ENCODE measurements at regions not wholly inside any gene's neighbourhood (a gene's known extent, or its start where the extent isn't known, plus 50 kb on each side); places are given as distances from the start of the nearest gene placed in this dataset.

DNA sequence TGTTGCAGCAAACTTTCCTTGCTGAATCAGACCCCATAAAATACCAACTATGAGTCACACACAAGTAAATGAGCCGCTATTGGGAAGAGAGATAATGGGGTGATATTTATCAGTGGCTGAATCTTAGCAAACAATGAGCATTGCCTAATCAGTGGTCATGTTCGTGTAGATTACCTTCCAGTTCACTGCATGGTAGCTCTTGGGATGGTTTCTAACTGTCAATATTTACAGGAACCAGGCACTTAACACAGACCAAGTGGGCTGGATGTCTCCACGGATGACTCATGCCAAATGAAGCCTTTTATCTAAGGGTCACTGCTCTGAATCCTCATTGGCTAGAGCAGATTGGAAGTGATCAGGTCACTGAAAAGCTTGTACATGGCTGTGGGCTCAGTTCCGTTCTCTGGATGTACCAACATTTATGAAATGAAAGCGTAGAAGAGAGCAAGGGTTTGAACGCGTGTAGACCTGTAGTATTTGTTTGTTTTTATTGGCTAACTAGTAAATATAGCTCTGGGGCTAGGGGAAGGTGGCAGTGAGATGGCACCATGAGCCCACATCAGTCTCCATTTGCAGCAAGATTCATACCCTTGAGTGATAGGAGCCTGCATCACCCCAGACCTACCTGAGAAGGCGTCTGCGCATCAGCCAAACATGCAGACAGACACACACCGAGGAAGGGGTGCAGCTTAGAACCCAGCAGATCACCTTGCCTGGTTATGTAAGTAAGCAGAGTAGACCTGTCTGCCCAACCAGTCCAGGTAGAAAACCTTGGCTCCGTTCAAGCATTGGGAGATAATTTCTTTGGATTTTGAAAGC is 153.3 kb downstream of the TOMM20 start:
- no peaks in the 10 kb centered on the region for H3K27me3 Mint-ChIP-seq (ENCODE audit: low read depth)
- peaks cover 91% of the 10 kb centered on the region for H3K4me1 Mint-ChIP-seq
- H3K9me3 Mint-ChIP-seq: no peaks in the 10 kb centered on the region
- H3K27ac Mint-ChIP-seq: peak overlapping the region; percentile 10 to 93 (median 55)
- no peaks in the 10 kb centered on the region for H3K36me3 Mint-ChIP-seq (ENCODE audit: low read depth)
- TF ChIP-seq, protein P1, sequence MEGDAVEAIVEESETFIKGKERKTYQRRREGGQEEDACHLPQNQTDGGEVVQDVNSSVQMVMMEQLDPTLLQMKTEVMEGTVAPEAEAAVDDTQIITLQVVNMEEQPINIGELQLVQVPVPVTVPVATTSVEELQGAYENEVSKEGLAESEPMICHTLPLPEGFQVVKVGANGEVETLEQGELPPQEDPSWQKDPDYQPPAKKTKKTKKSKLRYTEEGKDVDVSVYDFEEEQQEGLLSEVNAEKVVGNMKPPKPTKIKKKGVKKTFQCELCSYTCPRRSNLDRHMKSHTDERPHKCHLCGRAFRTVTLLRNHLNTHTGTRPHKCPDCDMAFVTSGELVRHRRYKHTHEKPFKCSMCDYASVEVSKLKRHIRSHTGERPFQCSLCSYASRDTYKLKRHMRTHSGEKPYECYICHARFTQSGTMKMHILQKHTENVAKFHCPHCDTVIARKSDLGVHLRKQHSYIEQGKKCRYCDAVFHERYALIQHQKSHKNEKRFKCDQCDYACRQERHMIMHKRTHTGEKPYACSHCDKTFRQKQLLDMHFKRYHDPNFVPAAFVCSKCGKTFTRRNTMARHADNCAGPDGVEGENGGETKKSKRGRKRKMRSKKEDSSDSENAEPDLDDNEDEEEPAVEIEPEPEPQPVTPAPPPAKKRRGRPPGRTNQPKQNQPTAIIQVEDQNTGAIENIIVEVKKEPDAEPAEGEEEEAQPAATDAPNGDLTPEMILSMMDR (IDR thresholded peaks at IDR 0.05; ENCODE audit: unreplicated experiment in 3 of 3): no peak
- no peak overlapping the region for H3K4me3 Mint-ChIP-seq

DNA sequence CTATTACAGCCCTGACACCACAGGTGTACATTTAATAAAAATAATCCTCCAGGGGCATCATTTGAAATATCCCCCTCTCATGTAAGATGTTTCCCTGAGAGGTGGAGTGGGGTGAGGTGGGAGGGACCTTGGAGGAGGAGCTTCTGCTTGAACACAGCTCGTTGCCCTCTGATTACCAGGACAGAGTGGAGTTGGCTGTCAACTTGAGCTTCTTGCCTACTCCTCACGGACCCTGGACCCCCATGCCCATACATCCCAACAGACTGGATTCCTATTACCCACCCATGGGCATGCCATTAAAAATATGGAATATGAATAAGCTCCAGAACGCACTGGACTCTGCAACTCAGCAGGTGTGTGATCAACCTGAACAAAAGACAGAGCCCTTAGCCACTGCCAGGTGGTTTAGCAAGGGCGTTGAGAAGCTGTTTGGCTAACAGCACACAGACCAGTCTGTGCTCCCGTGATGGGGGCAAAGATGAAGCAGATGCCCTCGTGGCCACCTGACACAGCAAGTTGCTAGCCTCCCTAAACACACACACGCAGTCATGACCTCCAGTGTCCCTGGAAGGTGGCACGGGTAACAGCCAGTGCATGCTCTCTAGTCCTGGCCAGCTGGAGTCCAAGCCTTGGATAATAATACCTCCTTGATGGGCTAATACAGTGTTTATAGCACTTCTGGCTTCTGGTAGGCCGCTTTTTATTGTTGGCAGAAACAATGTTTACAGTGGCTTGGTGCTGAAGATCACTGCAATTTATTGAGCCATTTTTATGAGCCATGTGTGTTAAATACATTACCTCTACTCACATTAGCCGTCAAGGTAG is 155.0 kb downstream of the TOMM20 start:
- Mint-ChIP-seq H3K36me3 (ENCODE audit: low read depth) (no peaks in the 10 kb centered on the region), H3K4me3 (no peak overlapping the region), H3K27me3 (ENCODE audit: low read depth) (no peaks in the 10 kb centered on the region), H3K27ac (peak overlapping the region; percentile 84 to 99 (median 93)), H3K9me3 (no peaks in the 10 kb centered on the region), H3K4me1 (peaks cover 90% of the 10 kb centered on the region)
- TF ChIP-seq, protein P1 (IDR thresholded peaks at IDR 0.05; ENCODE audit: unreplicated experiment in 3 of 3): no peak

DNA sequence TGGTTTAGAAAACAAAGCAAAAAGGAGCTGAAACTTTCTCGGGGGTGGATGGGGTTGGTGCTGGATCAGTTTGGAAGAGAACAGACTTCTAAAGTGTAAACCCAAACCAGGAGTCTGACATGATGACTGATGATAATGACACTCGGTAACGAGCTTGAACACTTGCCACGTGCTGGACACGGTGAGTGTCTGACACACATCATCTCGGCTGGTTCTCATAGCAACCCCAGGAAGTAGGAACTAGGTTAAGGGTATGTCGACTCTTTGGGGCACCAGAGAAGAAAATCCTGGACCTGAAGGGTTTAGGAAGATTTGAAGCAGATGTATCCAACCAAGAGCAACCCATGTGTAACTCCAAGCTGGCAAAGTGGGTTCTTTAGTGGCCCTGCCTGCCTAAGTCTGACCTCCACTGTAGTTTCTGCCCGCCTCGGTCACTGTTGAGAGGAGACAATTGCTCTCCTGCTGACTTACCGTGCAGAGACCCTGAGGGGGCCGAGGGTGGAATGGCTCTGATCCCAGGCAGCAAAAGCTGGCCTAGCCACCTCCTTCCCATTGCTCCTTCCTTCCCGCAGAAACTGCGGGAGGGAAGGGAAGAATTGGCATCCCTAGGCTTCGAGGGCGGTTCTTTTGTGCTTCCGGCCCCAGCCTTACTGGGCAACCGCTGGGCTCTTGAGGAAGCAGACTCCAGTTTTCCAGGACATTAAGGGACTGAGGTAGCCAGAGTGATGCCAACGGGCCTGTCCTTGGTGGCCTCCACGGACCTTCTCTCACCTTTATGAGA is 156.0 kb downstream of the TOMM20 start:
- Mint-ChIP-seq H3K36me3 (ENCODE audit: low read depth) (no peaks in the 10 kb centered on the region), H3K27ac (peak overlapping the region; percentile 98 to 99 (median 99))

DNA sequence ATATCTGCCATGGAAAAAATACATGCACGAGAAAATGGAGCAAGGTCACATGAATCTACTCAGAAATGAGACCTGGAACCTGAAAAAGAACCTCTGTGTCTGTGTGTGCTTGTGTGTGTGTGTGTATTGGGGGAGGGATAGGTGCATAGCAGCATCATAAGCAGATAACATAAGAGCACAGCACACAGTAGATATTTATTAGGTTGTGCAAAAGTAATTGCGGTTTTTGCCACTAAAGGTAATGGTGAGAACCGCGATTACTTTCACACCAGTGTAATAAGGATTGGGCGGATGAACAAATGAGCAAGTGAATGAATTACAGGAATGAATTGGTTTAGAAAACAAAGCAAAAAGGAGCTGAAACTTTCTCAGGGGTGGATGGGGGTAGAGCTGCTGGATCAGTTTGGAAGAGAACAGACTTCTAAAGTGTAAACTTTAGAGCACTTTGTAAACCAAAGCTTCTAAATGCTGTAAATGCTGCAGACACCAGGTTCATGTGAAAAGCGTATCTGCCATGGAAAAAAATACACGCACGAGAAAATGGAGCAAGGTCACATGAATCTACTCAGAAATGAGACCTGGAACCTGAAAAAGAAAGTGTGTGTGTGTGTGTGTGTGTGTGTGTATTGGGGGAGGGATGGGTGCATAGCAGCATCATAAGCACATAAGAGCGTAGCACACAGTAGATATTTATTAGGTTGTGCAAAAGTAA is 156.9 kb downstream of the TOMM20 start:
- Mint-ChIP-seq H3K27me3 (ENCODE audit: low read depth) (no peaks in the 10 kb centered on the region), H3K4me1 (peaks cover 74% of the 10 kb centered on the region), H3K9me3 (no peaks in the 10 kb centered on the region), H3K4me3 (peak overlapping the region in 1 of 3 experiments; percentile 56), H3K27ac (peak overlapping the region; percentile 98 to 99 (median 99)), H3K36me3 (ENCODE audit: low read depth) (no peaks in the 10 kb centered on the region)
- TF ChIP-seq, protein P1 (IDR thresholded peaks at IDR 0.05; ENCODE audit: unreplicated experiment in 3 of 3): no peak

More for the DNA sequence above, 156.0 kb downstream of the TOMM20 start:
- H3K4me1 Mint-ChIP-seq: peaks cover 82% of the 10 kb centered on the region
- no peaks in the 10 kb centered on the region for H3K27me3 Mint-ChIP-seq (ENCODE audit: low read depth)
- H3K4me3 Mint-ChIP-seq: no peak overlapping the region
- no peaks in the 10 kb centered on the region for H3K9me3 Mint-ChIP-seq
- TF ChIP-seq, protein P1 (IDR thresholded peaks at IDR 0.05; ENCODE audit: unreplicated experiment in 3 of 3): no peak

DNA sequence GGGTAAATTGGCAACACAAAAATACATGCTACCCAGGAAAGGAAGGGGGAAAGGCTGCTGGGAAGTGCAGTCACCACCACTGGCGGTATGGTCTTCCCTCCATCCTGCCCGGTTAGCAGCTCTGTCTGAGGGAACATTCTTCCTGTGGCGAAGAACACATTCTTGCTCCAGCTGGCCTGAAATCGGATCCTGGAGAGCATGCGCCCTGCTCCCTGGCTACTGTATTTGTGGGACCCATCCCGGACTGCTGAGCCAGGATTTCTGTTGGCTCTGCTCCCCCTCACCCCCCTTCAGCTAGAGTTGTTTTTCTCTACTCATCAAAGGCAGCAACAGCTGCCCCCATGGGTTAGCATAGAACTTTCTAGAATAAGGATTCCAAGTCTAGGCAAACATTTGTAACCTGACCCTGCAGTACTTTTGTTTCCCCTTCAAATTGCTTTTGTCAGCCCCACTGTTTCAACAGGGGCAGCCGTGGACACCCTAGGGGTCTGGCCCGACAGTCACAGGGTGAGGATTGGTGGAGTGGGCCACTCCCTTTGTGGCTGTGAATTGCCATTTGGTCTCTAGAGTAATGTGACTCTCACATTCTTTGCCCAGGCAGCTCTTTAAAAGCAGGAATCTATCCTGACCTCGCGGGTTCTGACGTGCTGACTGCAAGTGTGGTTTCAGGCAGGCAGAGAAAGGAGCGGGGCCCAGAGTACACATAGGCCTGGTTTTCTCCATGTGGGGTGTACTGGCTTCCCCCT is 157.7 kb downstream of the TOMM20 start:
- H3K9me3 Mint-ChIP-seq: no peaks in the 10 kb centered on the region
- H3K4me3 Mint-ChIP-seq: peak overlapping the region; percentile 56 to 75 (median 70)
- peaks cover 71% of the 10 kb centered on the region for H3K4me1 Mint-ChIP-seq
- H3K36me3 Mint-ChIP-seq (ENCODE audit: low read depth): no peaks in the 10 kb centered on the region
- H3K27ac Mint-ChIP-seq: peak overlapping the region; percentile 98 to 99 (median 99)
- no peaks in the 10 kb centered on the region for H3K27me3 Mint-ChIP-seq (ENCODE audit: low read depth)
- TF ChIP-seq, protein P1 (IDR thresholded peaks at IDR 0.05; ENCODE audit: unreplicated experiment in 3 of 3): no peak
